Adipocyte (in vitro differentiated cells): ENCODE measurements at regions not wholly inside any gene's neighbourhood (a gene's known extent, or its start where the extent isn't known, plus 50 kb on each side); places are given as distances from the start of the nearest gene placed in this dataset.
"Not testable (repeated sequence)": the region's sequence is repeated elsewhere in the genome, so short reads cannot be mapped to it uniquely, and the experiment has no call there.

Experiments
- DNase-seq: peaks from one replicate; pipeline ENCODE4 v3.0.0-alpha.2; 2015; ENCODE audit warnings: low read depth
- H3K27me3 ChIP-seq: replicated peaks from 2 replicates; pipeline ENCODE4 v1.7.0; 2013; ENCODE audit warnings: mild to moderate bottlenecking, low read length, moderate library complexity; ENCODE audit not compliant: control insufficient read depth, insufficient read depth
- H3K36me3 ChIP-seq: 2 replicates; pipeline ENCODE4 v1.7.0; 2013; ENCODE audit warnings: low read length, mild to moderate bottlenecking, moderate library complexity; ENCODE audit not compliant: control insufficient read depth, insufficient read depth, severe bottlenecking
- H3K4me1 ChIP-seq: 2 replicates; pipeline ENCODE4 v1.7.0; 2013; ENCODE audit warnings: mild to moderate bottlenecking, low read length, moderate library complexity; ENCODE audit not compliant: control insufficient read depth, insufficient read depth
- H3K4me3 ChIP-seq: 2 replicates; pipeline ENCODE4 v1.7.0; 2013; ENCODE audit warnings: mild to moderate bottlenecking, low read length, moderate library complexity
- H3K9ac ChIP-seq: 2 replicates; pipeline ENCODE4 v1.7.0; 2013; ENCODE audit warnings: mild to moderate bottlenecking, low read length, moderate library complexity
- H3K9me3 ChIP-seq: 2 replicates; pipeline ENCODE4 v1.7.0; 2013; ENCODE audit warnings: mild to moderate bottlenecking, low read length, moderate library complexity; ENCODE audit not compliant: control insufficient read depth

GRCh38 chr10:29003014-29003413 lies 285.9 kb upstream of the LYZL1 start:
- not testable (repeated sequence) for H3K4me1 ChIP-seq, H3K9me3 ChIP-seq, H3K27me3 ChIP-seq, H3K4me3 ChIP-seq, H3K9ac ChIP-seq, H3K36me3 ChIP-seq, DNase-seq

- Histone ChIP-seq H3K4me3 (no peak overlapping the region), H3K9me3 (peaks cover 6% of the 10 kb centered on the region), H3K36me3 (no peaks in the 10 kb centered on the region), H3K27me3 (no peaks in the 10 kb centered on the region), H3K4me1 (peaks cover 7% of the 10 kb centered on the region), H3K9ac (no peak overlapping the region)
- DNase-seq = no peak
Observed at GRCh38 chr10:29005988-29006387, 282.9 kb upstream of the LYZL1 start.

GRCh38 chr10:29007370-29007747 lies 281.5 kb upstream of the LYZL1 start:
- Histone ChIP-seq H3K27me3 (no peaks in the 10 kb centered on the region), H3K9ac (no peak overlapping the region), H3K36me3 (no peaks in the 10 kb centered on the region), H3K4me3 (no peak overlapping the region), H3K9me3 (peaks cover 6% of the 10 kb centered on the region), H3K4me1 (peaks cover 7% of the 10 kb centered on the region)
- DNase-seq = no peak

- Histone ChIP-seq H3K27me3 (no peaks in the 10 kb centered on the region), H3K9me3 (peaks cover 6% of the 10 kb centered on the region), H3K4me1 (peaks cover 7% of the 10 kb centered on the region), H3K36me3 (no peaks in the 10 kb centered on the region), H3K4me3 (no peak overlapping the region), H3K9ac (no peak overlapping the region)
- no peak for DNase-seq
Observed at GRCh38 chr10:29007748-29008610, 280.9 kb upstream of the LYZL1 start.

- no peak overlapping the region for H3K4me3 ChIP-seq
- DNase-seq = no peak
- H3K4me1 ChIP-seq = peaks cover 7% of the 10 kb centered on the region
- H3K9ac ChIP-seq = no peak overlapping the region
- H3K9me3 ChIP-seq = peaks cover 6% of the 10 kb centered on the region
- H3K27me3 ChIP-seq = no peaks in the 10 kb centered on the region
- no peaks in the 10 kb centered on the region for H3K36me3 ChIP-seq
Observed at GRCh38 chr10:29009464-29009863, 279.4 kb upstream of the LYZL1 start.

GRCh38 chr10:29011516-29011915 lies 277.4 kb upstream of the LYZL1 start:
- Histone ChIP-seq H3K4me1 (peaks cover 7% of the 10 kb centered on the region), H3K9me3 (peaks cover 6% of the 10 kb centered on the region), H3K27me3 (no peaks in the 10 kb centered on the region), H3K4me3 (no peak overlapping the region), H3K36me3 (no peaks in the 10 kb centered on the region), H3K9ac (no peak overlapping the region)
- peak; percentile 41 for DNase-seq

- Histone ChIP-seq H3K4me1 (peaks cover 3% of the 10 kb centered on the region), H3K36me3 (no peaks in the 10 kb centered on the region), H3K9ac (no peak overlapping the region), H3K9me3 (peaks cover 5% of the 10 kb centered on the region), H3K27me3 (no peaks in the 10 kb centered on the region), H3K4me3 (no peak overlapping the region)
- no peak for DNase-seq
Observed at GRCh38 chr10:29012926-29013554, 275.8 kb upstream of the LYZL1 start.

GRCh38 chr10:29021591-29021990 lies 267.3 kb upstream of the LYZL1 start:
- Histone ChIP-seq H3K4me3 (no peak overlapping the region), H3K9me3 (peaks cover 5% of the 10 kb centered on the region), H3K27me3 (no peaks in the 10 kb centered on the region), H3K4me1 (peaks cover 5% of the 10 kb centered on the region), H3K36me3 (no peaks in the 10 kb centered on the region), H3K9ac (no peak overlapping the region)
- peak; percentile 61 for DNase-seq

GRCh38 chr10:29022513-29022912 lies 266.4 kb upstream of the LYZL1 start:
- Histone ChIP-seq H3K27me3 (peaks cover 3% of the 10 kb centered on the region), H3K4me3 (no peak overlapping the region), H3K4me1 (peaks cover 12% of the 10 kb centered on the region), H3K9ac (no peak overlapping the region), H3K36me3 (no peaks in the 10 kb centered on the region), H3K9me3 (peaks cover 2% of the 10 kb centered on the region)
- no peak for DNase-seq

GRCh38 chr10:29023678-29024077 lies 265.2 kb upstream of the LYZL1 start:
- H3K9ac ChIP-seq = no peak overlapping the region

GRCh38 chr10:29026065-29026797 lies 262.6 kb upstream of the LYZL1 start:
- peaks cover 16% of the 10 kb centered on the region for H3K27me3 ChIP-seq
- H3K36me3 ChIP-seq = no peaks in the 10 kb centered on the region
- DNase-seq = no peak
- no peak overlapping the region for H3K9ac ChIP-seq
- no peaks in the 10 kb centered on the region for H3K9me3 ChIP-seq
- peaks cover 23% of the 10 kb centered on the region for H3K4me1 ChIP-seq
- H3K4me3 ChIP-seq = no peak overlapping the region

More at GRCh38 chr10:29023678-29024077, 265.2 kb upstream of the LYZL1 start:
- Histone ChIP-seq H3K27me3 (peaks cover 6% of the 10 kb centered on the region), H3K4me3 (no peak overlapping the region), H3K4me1 (peaks cover 12% of the 10 kb centered on the region), H3K9me3 (no peaks in the 10 kb centered on the region), H3K36me3 (no peaks in the 10 kb centered on the region)
- no peak for DNase-seq
